GM21528 (cell line): ENCODE measurements at regions not wholly inside any gene's neighbourhood (a gene's known extent, or its start where the extent isn't known, plus 50 kb on each side); places are given as distances from the start of the nearest gene placed in this dataset.
A peak's percentile ranks its signal among the peaks of the same experiment; 100 is the strongest.

Experiments used
- ATAC-seq: cut with Tn5 transposase; IDR thresholded peaks from one replicate; pipeline ENCODE4 v1.9.1; 2021; ENCODE audit warnings: mild to moderate bottlenecking, moderate library complexity; ENCODE audit not compliant: unreplicated experiment, low FRiP score

DNA sequence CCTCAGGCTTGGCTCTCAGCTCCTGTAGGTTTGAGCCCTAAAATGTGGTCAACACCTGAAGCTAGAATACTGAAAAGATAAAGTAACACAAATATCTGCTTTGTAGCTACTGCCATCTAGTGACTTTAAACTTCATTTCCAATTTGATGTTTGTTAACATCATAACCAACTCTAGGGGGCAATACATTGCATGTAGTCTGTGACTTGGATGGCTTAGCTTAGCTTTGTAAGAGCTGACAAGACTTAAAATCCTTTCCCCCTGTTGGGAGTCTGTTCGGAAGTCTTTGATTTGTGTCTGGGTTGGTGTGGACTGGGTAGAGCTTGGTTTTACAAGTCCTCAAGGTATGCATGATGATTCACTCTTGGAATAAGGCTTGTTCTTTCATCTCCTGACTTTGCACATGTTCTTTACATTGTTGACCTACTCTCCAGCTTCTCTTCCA lies 51.7 kb downstream of the SCN11A start:
- peak; percentile 79 for ATAC-seq

DNA sequence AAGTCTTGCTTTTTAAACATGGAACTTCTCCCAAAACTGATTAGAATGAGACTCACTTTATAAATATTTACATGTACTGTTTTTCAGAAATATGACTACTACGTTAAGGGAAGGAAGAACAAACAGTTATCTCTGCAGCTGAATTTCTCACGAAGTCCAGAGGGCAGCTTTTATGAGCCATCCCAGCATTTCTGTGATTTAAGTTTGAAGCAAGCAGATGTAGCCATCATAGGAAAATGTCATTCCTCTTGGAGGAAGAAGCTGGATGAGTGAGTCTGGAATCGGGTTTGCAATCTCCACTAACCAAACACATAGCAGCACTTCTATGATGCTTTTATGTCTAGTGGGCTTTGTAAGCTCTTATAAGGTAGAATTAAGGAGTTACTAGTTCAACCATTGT lies 53.7 kb downstream of the SCN11A start:
- ATAC-seq, result no peak

DNA sequence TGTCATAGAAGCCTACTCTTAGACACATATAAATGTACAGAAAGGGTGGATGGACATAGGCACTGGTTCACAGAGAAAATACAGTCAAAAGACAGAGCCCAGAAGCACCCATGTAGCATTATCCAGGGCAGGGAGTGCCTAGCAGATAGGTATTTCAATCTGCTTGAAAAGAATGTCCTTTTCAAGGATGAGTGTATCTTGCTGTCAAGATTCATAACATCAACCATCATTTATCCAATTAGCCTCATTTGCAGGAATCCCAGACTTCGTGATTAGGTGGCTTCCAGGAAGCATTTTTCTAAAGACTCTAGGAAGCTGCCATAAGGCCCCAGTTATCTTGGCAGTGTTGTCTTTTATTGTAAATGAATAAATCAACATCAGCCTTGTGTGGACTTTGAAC lies 55.6 kb downstream of the SCN11A start:
- no peak for ATAC-seq

DNA sequence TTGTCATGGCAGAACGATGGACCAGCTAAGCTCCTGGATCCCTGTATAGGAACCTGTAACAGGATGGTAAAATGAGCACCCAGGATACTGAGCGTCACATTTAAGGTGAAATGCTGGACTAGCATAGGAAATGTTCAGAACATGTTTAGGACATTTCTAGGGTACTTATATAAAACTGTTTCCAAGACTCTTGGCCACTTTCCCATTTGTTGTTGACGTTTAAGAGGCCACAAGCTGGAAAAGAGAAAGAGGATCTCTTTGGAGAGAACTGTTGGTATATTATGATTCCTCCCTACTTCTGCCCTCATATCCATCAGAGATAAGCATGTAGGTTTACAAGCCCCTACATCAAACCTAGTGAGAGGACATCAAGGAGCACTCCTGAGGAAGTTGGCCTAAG lies 57.5 kb downstream of the SCN11A start:
- ATAC-seq, result no peak

DNA sequence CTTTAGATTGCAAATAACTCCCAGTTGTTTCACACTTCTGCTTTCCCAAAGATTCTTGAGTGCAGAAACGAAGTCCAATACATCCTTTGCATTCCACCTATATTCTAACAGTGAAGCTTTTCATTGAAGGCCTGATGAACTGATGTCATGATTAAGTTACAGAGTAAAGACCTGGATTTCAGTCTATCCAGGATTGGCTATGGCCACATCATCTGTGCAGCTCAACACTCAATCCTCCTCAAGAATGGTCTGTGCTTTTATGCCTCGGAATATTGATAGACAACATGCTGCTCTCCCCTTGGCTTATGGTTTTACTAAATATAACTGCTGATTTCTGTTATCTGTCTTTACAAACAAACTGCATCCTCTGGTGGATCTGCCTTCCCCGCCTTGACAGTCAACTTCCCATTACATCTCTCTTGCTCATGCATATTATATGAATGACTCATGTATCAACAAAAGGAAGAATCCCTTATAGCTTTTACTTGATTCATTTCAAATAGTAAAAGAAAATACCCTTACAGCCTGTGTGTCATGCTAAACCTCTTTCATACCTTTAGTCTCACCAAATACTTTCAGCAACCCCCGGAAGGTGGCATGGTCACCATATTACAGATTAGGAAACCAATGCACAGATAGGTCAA lies 59.5 kb downstream of the SCN11A start:
- no peak for ATAC-seq

DNA sequence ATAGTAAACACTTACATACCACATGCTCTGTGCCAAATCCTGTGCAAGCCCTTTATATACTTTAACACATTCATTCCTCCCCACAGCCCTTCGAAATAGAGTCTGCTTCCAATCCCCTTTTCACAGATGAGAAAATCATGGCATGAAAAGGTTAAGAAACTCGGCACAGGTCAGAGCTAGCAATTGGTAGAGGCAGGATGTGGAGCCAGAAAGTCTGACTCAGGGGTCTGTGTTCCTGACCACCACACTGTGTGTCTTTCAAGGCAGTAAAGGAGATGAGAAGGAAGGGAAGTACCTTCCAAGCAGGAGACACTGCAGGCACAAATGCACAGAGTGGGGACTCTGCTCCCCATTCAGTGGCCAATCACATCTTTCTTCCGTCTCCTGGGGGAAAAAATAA lies 61.1 kb downstream of the SCN11A start:
- ATAC-seq, result no peak

DNA sequence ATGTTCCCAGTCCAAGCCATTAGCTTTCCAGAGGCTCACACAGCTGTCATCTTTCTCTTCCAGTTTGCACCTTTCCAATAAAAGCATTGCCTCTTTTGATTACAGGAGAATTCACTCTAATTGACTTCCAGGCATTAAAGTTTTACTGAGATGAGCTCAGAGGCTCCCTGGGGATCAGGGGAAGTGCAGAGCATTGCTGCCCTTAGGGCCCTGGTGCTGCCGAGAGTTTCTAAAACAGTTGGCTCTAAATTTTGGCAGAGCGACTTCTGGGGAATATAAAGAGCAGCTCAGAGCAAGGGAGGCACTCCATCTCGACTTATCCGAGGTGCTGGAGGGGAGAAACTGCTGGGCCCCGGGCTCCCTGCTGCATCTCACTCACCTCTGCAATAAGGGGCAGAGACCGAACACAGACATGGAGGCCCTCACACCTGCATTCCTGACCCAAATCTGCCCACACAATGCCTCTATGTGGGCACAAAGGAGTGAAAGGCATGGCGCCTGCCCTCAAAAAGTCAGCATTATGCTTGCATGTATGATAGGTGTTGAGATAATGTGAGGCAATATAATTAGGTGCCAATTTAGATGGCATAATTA lies 61.7 kb downstream of the SCN11A start:
- ATAC-seq, result no peak

DNA sequence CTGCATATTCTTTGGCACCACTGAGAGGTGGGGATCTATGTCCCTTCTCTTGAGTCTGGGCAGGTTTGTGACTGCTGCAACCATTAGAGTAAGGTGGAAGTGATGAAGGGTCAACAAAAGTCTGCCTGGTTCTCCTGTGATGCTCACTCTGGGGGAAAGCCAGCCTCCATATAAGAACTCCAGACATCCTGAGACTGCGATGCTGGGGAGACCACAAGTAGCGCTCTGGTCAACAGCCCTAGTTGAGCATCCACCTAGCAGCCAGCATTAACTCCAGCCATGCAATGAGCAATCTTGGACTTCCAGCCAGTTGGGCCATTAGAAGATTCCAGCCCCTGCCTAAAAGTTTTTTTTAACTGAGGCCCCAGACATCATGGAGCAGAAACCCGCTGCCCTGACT lies 62.8 kb downstream of the SCN11A start:
- ATAC-seq, result no peak

DNA sequence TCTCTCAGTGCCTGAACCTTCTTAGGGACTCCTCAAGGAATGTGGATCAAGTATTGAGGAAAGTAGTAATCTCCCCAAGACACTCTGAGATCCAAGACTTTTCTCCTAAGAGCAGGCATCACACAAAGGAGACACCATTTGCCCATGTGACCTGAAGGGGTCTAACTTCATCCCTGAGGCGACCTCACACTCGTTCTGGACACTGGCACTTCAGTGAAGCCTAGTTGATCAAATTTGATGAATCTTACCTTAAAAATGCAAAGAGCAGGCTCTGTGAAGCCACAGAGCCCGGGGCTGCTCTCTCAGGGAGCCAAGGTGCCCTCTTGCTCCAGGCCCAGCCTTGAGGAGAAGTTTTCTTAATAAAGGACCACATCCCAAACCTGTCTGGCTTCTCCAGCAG lies 64.3 kb downstream of the SCN11A start:
- ATAC-seq, result no peak

DNA sequence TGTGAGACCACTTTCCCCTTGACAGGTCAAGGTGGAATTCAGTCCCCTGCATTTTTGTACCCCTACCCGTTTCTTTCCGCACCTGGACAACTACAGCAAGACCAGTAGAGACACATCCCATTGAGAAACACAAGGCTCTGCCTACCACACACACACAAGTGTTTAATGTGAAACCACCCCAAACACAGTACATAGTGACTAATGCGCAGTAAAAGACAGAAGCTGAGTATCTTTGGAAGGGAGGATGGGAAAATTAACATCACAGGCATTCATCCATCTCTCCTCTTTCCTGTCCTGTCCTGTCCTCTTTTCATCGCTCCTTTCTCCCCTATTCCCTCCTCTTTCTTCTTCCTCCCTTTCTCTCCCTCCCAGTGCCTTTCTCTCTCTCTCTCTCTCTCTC lies 64.8 kb downstream of the SCN11A start:
- ATAC-seq, result no peak

DNA sequence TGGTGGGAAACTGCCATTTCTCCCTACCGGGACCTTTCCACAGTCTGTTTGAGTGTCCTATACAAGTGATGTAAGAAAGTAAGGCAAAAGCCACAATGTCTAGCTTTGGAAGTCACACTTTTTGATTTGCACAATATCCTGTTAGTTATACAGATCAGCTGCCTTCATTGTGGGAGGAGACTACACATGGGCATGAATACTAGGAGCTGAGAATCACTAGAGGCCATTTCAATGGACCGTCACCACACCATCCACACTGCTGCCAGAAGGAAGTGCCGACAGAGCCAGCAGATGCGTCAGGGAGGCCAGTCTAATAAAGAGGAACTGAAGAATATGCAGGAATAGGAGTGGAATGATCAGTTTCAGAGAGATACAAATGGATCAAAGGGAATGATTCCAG lies 65.8 kb downstream of the SCN11A start:
- ATAC-seq, result no peak

DNA sequence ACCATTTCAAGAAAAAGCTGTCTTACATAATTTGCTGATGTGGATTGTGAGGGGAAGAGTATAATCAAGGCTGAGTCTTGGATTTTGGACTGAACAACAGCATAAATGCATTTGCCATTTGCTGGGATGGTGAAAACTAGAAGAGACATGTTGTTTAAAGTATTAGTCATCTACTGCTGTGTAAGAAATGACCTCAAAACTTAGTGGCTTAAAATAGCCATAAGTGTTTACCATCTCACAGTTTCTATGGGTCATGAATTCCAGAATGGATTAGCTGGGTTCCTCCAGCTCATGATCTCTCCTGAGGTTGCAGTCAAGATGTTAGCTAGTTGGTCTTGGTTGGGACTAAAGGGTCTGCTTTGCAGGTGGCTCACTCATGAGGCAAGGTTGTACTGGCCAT lies 66.2 kb downstream of the SCN11A start:
- no peak for ATAC-seq

DNA sequence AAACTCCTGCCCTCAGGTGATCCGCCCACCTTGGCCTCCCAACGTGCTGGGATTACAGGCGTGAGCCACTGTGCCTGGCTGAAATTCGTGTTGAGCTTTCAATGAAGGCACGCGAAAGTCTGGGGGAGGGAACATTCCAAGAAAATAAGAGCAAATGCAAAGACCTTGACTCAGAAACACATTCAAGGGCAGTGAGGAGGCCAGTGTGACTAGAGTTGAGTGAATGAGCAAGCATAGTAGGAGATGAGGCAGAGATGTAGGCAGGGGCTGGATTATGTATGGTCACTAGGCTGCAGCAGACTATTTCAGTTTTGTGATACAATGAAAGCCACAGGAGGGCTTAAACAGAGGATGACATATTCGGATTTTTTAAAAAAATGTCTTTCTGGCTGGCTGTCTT lies 67.0 kb downstream of the SCN11A start:
- ATAC-seq, result no peak

DNA sequence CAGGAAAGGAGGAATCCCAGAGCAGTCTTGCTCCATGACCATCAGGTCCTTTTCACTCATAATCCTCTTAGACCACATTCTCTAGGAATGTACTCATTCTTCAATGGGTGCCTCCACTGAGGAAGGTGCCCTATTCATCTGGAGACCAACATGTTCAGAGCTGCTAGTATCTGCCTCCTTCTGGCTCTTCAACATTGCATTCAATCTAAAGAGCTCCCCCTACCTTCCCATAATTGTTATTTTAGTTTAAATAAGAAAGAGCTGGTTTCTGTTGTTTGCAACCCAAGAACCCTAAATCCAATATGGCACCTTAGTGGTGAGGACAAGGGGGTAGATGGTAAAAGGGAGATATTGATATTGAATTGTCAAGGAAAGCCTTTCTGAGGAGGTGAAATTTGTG lies 67.6 kb downstream of the SCN11A start:
- ATAC-seq, result no peak

DNA sequence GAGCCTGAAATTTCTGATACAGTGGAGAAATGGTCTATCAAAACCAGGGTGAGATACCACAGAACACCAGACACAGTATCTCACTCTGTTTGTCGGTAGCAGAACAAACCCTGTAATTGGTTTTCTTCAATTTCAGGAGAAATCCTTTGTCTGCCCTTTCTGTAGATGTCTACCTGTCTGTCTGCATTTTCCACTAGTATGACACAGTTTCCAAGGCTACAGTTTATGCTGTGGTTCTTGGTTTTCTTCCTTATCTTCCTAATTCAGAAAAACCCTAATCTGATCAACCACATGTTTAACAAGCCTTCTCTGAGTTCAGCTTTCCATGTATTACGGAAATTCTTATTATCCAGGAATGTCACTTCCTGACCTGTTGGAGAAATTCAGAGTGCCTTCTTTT lies 70.8 kb downstream of the SCN11A start:
- ATAC-seq, result no peak

DNA sequence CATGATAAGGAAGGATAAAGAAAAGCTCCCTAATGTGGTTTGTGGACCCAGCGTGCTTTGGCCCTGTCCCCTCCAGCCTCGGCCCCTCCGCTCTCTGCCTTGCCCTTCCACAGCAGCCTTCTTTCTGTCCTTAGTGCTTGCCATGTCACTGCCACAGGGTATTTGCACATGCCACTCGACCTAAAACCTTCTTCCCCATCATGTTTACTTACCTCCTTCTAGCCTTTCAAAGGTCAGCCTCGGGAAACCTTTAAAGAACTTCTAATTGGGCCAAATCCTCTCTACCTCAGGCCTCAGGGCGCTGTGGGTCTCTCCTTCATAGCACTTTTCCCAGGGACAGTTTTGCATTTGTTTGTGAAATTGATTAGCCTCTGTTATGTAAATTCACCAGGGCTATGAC lies 73.0 kb downstream of the SCN11A start:
- no peak for ATAC-seq

DNA sequence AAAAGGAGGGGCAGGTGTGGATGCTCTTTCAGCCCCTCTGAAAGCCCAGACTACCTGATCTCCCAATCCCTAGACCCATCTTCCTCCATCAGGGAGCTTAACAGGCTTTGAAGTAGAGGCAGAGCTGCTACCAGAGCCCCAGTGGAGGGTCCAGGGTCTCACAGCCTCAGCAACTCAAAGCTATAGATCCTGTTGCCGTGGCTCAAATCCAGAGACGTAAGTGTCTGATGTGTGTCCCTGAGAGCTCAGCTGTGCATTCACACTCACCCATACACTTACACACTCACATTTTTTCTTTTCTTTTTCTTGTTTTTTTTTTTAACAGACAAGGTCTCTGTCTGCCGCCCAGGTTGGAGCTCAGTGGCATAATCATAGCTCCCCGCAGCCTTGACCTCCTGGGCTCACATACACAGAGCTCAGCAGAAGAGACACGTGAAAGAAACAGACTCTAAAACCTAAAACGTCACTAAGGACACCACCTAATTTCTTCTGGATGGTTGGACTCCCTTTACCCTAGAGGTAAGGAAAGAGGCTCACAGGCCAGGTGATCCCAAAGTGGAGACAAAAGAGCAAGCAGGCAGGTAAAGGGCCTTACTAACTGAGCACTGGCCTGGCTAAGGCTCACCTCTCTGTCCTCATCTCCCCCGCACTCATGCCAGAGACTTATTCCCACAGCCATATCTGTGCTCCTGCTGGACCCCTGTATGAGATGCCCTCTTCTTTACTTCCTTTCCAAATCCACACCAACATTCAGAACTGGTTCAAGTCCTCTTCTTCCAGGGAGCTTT lies 80.7 kb downstream of the SCN11A start:
- no peak for ATAC-seq

DNA sequence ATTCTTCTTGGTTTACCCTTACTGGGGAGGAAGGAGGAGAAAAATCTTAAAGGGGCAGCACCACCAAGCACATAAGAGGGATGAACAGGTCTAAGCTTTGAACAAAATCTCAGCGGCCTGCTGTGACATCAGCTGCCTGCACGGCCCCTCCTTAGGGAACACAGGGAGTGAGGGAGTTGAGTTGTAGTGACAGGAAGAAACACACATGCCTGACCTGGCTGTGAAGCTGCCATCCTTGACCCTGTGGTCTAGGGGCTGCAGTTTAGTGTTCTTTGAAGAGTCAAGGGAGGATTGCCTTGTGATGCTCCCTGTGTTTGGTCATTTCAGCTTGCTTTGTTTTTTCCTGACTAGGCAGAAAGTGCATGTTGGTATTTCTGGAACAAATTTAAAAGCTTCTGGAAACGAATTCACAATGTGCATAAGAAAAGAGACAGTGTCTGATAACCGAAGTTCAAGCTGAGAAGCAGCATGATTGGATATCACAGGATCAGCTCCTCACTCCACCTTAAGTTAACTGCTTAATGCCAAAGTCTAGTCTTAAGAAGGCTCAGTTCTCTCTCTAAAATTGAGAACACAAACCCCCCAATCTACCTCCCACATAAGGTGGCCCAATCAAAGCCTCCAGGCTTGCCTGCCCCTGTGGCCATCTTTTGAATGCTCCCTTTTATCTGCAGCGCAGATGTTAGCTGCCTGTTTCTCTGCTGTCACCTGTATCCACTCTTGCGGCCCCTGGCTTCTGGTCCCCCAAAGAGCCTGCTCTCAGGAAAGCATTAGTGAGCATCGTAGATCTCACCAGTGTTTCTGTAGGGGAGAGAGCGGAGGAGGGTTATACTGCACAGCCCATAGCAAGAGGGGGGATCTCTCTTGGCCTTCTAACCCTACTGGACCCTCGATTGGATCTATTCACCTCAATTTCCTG lies 82.2 kb downstream of the SCN11A start:
- ATAC-seq, result no peak

DNA sequence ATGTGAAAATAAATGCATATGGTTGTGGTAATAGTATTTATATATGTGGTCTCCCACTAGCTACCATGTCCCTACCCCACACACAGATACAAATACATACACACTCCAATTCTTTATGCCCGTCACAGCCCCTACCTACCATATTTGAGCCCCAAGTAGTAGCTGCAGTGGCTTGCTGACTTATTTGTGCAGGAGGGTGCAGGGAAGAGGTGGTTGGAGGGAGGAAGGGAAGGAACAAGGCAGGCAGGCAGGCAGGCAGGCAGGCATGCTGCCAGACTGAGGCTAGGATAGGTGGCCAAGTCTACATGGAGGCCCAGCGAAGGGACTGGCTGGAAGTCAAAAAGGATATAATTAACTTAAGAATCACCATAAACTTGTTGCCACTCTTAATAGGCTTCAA lies 82.9 kb downstream of the SCN11A start:
- no peak for ATAC-seq

DNA sequence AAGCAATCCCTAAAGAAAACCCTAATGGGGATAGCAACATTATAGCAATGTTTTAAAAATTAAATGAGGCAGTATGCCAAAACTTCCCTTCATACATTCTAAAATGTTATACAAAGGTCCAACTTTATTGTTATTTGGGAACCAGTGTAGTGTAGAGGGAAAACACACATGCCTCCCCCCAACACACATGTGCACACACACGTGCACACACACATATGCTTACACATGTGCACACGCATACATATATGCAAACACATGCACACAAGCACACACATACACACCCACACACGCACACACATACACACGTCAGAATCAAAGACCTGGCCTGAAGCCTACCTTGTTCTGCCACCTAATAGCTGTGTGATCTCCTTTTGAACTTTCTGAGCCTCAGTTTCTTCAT lies 83.3 kb downstream of the SCN11A start:
- ATAC-seq, result no peak

DNA sequence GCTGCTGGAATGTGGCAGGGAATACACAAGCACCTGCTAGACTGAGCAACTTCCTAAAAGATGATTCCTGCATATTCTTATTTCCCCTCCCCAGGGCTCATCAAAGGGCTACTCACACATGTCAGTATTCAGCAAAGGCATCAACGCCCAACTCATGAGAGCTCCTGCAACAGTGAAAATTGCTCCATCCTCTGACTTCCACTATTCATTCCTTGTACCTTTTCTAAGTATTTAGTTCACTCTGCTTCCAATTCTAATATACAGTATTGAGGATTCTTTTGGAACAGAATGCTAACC lies 84.1 kb downstream of the SCN11A start:
- ATAC-seq, result no peak
